GM19324 (cell line): ENCODE measurements at regions not wholly inside any gene's neighbourhood (a gene's known extent, or its start where the extent isn't known, plus 50 kb on each side); places are given as distances from the start of the nearest gene placed in this dataset.
A peak's percentile ranks its signal among the peaks of the same experiment; 100 is the strongest.

Experiments used
- ATAC-seq: cut with Tn5 transposase; IDR thresholded peaks from one replicate; pipeline ENCODE4 v1.9.1; 2021; ENCODE audit warnings: mild to moderate bottlenecking, moderate library complexity; ENCODE audit not compliant: unreplicated experiment, low FRiP score

DNA sequence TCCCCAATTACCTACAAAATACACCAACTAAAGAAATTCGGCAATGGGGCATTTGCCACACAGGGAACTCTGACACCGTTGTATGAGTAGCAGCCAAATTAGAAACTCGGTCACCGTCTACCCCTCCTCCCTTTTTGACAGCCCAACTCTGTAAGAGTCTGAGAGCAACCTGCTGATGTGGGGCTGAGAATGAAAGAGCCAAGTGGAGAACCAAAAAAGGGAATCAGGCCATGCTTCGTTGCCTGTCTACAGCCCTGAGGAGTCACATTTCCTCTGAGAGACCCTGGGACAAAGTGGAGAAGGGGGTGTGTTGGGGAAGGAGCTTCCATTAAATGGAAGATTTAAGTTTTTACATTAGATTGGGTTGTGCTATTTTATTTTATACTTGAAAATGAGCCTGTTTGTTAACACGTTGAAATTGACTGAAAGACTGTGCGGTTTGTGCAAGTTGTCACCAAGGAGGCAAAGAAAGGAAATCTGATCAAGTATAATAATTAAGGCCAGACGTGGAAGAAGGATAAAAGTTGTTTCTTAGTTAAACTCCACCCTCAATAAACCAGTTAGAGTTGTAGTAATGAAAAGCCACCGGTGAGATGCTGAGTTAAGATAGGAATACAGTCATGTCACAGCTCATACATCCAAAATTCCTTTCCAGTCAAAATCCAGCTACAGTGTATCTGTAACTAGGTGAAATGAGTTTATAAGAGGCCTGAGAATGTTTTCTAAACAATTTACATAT, 131.7 kb upstream of the CREB1 start:
- no peak for ATAC-seq

DNA sequence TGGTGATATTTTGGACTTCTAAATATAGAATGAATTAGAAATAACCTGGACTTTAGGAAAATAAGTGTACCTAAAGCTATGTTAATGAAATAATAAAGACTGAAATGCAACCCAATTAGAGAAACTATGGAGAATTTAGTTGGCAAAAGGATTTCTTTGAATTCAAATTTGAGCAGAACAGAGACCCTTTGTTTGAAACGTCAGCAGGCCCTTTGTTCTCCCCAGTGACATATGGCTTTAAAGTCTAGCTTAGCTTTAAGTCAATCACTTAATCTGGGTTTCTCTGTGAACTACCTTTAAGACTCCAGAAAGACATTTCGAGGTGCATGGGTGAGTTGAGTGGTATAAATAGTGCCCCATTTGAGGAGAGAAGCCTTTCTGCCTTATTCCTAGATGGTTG, 130.5 kb upstream of the CREB1 start:
- no peak for ATAC-seq

DNA sequence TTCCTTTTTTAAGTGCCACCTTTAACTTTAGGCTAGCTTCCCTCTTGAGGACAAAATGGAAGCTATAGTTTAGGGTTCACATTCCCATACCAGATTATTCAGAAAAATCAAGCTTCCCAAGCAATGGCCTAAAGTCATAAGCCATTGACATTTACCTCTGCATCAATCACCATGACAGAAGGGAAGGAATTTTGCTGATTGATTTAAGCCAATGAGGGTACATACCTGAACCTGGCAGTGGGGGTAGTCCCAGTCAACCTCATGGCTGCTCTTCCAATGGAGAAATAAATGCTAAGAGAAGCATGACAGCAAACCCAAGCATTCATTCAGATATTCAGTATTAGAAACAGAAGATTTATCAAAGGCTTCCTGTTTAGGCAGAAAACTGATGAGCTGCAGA, 128.4 kb upstream of the CREB1 start:
- ATAC-seq: no peak

DNA sequence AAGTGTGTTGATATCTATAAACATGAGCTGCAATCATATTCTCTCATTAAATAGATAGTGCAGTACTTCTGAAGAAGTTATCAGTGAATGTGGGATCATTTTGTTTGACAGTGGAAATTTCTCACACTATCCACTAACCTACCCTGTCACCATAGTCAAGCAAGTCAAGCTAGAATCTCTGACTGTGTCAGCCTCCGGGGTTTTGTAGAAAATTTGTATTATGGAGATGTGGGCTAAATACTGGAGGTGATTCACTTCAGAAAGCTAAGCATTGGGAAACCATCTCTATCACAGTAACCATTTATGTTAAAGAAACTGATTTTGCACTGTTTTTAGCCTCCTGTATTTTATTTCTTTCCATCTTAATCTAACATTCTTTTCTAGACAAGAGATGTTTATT, 126.6 kb upstream of the CREB1 start:
- no peak for ATAC-seq

DNA sequence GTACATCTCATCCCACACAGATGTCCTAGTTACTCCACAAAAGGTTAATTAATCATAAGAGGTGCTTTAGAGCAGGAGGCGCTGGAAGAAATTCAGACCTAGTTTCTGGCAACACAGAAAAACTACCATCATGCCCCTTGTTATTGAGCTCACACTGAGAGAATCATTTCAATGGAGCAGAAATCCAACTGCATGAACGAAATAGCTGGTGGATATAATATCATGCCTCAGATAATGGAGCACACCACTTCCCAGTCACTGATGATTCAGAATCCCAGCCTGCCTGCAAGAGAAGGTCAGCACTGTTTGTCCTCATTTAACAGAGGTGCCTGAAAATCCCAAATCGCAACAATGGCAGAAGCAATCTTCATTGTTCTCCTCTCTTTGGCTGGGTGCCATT, 125.8 kb upstream of the CREB1 start:
- no peak for ATAC-seq

DNA sequence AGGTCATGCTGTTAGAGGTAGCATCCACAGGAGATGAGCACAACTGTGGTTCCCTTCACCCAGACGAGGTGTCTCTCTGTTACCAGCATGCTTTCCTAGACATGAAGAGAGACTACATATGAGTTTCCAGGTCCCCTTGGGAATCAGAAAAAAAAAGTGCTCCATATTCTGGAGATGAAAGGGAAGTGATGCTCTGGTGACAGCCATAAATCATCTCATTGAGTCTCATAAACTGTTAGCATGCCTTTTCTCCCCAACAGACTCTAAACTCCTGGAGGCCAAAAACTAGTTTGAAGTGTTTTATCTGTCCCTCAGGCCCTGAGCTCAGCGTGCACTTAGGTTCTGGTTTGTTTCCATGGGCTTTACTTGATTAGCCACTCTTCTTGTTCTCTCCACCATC, 124.6 kb upstream of the CREB1 start:
- ATAC-seq: no peak

DNA sequence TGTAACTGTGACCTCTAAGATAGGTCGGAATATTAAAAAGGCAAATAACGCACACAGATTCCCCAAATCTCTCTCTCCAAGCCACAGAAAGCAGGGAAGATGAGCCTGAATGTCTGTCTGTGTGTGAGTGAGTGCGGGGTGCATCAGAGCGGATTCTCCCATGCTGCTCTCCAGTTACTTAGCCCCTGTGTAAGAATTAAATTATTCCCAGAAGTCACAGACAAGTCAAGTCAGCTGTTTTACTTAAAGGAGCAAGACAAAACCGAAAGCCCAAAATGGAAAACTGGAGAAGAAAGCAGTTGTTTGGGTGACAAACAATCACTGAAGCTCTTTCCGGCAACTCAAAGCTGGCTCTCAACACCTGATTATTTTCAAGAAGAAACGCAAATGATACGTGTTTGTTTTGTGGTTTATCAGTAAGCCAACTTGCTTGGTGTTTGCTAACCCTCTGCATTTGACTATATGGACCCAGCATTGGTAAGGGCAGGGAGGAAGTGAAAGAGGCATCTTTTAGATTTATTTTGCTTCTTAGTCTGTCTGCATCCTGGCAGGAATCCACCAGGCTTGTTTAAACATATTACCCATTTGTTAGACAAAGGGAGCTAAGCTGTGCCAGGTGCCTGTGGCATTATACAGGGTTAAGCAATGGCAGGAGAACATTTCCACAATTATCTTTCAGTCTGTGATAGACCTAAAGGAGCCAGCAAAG, 121.5 kb upstream of the CREB1 start:
- peak; percentile 97 for ATAC-seq

DNA sequence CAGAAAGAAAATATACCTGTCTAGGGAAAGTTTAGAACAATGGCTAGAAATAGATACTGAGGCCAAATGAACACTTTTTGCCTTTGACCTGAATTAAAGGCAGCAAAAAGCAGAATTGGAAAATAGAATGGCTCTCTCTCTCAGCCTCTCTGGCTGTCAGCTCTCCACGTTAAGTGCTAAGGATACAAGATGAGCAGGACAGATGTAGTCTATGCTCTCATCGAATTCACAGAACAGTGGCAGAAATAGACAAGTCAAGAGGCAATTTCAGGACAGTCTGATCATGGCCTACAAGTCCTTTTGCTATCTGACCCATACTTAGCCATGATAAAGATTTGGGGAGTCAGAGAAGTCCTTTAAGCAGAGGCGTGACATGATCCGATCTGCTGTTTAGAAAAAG, 120.2 kb upstream of the CREB1 start:
- ATAC-seq: no peak

DNA sequence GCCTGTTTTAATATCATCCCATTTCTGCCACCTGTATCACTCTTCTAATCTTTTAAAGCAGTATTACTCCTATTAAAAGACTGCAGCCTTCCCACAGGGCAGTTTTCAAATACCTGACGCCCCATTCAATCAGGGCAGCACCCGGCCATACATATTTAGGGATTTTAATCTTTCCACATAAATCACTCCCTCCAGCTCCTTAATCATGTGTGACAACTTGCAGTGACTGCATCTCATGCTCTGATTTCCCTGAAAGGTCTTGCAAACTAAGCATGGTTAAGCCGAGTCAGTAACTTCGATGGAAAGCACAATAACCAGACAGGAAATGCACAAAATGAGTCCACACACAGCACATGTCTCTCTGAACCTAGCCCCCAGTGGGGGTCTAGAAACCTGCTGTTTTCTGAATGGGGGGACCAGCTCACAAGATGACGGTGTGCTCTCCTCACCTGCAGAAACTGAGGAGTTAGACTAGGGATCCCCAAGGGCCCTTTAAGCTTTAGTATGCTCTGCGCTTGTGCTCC, 116.9 kb upstream of the CREB1 start:
- ATAC-seq: no peak

DNA sequence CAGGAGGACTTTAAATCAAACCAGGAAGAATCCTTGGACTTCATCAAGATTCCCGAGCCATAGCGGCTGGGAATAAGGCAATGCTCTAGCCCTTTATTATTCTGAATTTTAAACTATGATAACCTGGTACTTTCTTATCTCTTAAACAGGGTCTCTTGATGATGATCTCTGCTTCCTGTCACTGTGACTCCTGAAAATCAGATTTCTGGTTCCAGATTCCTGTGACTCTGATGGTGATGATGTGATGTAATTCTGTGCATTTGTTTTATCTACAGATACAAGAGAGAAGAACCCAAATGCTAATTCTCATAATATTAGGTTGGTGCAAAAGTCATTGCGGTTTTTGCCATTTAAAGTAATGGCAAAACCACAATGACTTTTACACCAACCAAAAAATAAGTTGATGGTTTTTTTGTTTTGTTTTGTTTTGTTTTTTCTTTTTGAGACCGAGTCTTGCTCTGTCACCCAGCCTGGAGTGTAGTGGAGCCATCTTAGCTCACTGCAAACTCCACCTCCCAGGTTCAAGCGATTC, 116.3 kb upstream of the CREB1 start:
- no peak for ATAC-seq

DNA sequence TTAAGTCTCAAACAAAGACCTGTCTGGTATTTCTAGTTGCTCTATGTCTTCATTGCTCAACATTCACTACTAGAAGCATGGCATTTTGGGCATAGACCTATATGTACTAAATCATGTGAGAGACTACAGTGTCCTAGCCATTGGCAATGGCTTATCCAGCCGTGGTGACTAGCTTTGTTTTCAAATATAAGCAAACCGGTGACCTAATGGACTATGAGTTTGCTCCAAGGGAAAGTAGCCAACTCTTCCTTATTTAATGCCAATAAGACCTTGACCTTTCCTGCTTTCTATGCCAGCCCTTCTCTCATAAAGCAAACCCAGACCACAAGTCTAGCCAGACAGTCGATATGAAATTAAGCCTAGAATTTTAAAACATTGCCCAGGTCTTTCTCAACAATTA, 113.7 kb upstream of the CREB1 start:
- no peak for ATAC-seq

DNA sequence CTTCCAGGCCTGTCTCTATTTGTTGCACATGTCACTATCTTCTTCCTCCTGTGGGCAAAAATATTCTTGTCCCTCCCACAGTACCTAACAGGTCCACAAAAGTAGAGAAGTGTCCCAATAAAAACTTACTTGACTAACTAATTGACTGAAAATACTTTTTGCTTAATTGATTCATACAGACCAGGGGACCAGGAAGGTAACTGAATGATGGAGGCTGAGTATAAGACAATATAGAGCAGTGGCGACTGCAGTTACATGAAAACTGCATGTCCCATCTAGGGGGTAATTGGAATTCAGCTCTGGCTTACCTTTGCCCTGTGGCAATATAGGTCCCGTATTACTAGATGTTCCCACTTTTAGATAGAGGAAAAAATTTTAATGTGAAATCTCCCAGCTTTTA, 112.9 kb upstream of the CREB1 start:
- no peak for ATAC-seq

DNA sequence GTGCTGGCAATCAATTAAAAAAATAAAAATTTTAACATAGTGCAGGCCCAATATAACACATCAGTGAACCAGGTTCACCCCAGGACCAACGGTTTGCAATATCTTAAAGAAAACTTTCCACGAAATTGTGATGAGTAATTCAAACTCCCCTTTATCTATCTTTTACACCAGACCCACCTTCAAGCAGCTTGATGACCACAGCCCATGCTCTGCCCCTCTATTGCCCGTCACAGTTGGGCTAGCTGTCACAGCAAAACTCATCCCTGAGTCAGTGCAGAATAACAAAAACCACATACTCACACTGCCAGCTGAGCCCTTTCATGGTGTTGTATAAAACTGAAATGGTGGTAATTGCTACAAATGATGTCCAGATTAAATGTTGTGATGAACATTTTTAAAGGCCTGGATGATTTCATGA, 112.5 kb upstream of the CREB1 start:
- ATAC-seq: no peak

DNA sequence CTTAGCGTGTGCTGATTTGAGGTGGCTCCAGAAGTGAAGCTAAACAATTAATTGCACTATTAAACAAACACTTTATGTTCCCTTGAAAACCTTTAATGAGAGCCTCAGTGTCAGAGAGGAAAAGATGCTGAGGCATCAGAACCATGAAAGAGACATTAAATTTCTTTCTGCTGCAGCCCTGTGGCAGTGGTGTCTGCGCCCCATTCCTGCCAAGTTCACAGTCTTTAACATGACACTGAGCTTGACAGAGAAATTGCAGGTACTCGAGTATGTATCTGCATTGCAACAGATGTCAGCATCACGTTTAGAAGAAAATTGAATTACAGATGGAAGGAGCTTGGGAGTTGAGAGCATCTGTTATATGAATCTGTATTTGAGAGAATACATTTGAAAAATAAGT, 111.3 kb upstream of the CREB1 start:
- no peak for ATAC-seq

DNA sequence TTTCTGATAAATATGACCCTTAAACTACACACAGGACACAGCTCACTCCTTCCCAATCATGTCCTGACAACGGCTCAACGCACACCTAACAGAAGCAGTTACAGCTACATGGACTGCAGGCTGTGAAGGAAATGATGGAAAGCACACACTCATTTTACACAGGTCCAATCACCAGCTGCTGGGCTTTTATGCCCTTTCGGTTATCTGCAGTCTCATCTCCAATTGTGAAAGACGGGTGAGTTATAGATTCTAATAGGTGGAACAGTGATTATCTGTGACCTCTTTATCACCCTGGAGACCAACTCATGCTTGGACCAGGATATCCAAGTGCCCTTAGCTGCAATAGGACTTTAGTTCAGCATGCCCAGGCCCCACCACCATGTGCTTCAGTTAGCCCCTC, 110.4 kb upstream of the CREB1 start:
- no peak for ATAC-seq

DNA sequence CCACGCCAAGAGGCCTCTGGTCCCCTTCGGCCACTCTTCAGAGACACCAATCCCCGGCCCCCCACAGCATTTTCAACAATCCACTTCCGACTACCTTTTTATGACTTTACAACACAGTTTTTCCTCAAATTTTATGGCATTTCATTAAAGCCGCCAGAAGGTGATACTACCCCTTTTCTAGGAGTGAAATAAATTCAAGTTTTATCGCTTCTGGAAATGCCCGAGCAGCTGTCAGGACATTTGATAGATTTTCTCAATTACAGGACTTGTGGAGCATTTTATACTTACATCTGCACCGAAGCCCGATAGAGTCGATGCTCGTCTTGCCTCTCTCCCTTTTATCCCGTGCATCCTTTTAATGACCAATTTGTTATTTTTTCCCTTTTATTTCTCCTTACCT, 108.1 kb upstream of the CREB1 start:
- ATAC-seq: no peak

DNA sequence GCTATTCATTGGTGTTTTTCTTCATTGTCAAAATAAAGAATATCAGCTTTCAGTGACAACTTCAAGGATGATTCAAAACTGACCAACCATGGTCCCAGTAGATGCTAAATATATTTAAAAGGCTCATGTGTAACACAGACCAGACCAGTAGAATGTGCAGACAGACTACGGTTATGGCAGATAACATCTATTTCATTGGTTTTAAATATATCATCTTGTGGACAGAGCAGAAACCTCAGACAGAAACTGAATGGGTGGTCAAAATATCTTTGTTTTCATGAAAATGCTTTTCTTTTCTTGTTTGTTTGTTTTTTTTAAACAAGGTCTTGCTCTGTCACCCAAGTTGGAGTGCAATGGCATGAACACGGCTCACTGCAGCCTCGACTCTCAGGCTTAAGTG, 107.4 kb upstream of the CREB1 start:
- no peak for ATAC-seq

DNA sequence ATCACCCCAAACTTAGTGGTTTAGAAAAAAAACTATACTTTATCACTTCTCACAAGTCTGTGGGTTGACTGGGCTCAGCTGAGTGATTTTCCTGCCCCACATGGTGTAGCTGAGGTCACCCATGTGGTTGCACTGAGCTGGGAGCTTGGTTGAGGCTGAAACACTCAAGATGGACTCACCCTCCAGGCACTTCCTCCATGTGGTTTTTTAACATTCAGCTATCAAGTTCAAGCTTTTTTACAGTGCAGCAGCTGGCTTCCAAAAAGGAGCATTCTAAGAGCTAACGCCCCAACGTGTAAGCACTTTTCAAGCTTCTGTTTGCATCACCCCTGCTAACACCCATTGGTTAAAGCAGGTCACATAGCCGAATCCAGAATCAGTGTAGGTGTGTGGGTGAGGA, 105.9 kb upstream of the CREB1 start:
- ATAC-seq: peak; percentile 84

DNA sequence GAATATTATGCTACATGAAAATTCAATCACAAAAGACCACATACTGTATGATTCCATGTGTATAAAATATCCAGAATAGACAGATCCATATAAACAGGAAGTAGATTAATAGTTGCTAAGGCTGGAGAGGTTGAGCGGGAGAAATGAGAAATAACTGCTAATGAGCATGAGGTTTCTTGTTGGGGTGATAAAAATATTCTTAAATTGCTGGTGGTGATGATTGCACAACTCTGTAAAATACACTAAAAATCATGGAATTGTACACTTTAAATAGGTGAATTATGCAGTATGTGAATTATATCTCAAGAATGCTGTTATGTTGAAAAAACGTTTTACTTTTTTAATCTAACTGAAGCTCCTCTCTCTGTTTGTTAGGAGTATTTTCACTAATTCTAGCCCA, 101.8 kb upstream of the CREB1 start:
- ATAC-seq: no peak

DNA sequence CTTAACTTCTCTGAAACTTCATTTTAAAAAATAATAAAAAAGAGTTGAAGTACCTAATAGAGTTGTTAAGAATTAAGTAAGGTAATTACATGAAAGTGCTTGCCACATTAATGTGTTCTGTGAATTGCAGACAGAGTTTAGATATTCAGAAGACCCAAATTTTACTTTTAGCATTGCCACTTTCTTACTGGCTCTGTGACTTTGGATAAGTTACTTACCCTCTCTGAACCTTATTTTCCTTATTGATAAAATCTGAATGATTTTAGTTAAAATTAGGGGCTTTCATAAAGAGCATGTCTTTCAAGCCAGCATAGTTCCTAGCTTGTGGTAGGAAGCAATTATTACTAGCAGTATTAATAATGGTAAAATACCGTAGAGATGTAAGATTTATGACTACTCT, 101.2 kb upstream of the CREB1 start:
- ATAC-seq: no peak

DNA sequence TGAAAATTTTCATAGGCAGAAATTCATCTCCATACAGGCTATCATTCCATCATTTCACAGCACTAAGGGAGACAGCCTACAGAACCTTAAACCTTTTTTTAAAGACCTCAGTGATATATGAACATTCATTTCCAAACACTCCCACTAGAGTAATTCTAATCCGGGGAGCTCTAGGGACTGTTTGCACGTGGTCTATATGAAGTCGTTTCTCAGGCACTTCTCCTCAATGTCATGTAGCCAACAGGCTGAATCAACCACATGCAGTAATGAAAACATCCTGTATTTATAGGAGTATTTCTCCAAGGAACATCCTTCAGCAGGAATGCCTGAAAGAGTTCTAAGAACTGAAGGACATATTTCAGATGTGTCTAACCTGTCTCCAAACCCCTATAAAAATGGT, 97.3 kb upstream of the CREB1 start:
- no peak for ATAC-seq

DNA sequence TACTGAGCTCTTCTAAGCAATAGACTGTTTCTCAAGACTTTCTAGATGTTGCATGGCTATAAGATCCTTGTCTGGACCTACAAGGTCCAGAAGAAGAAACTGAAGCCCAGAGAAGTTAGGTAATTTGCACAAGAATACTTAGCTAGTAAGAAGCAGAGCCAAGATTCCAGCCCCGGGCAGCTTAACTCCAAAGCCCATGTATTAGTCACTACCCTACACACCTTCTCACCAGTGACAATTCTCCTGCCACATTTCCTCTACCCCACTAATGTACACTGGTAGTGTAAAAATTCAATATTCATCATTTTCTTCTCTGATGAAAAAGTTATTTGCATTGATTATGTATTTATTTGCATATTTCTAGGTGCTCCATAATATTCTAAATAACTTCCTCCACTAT, 95.5 kb upstream of the CREB1 start:
- ATAC-seq: no peak
